OCI-LY7 (cell line): ENCODE measurements at regions not wholly inside any gene's neighbourhood (a gene's known extent, or its start where the extent isn't known, plus 50 kb on each side); places are given as distances from the start of the nearest gene placed in this dataset.

Source experiments
- BruUV-seq: library from RNA; stranded (reverse); fragments of 400-500 nt; replicated peaks from 2 replicates; lab custom pipeline; 2021; lab: Mats Ljungman, UMichigan
- CTCF ChIA-PET: fragments of 300-600 bp; sonication (Branson Sonifier 250); formaldehyde crosslinking; loops from one replicate; lab custom pipeline; 2022; ENCODE audit warnings: antibody characterized with exemption; ENCODE audit not compliant: unreplicated experiment; lab: Charles Lee
- POLR2A ChIA-PET: fragments of 300-600 bp; sonication (Branson Sonifier 250); formaldehyde crosslinking; loops from one replicate; lab custom pipeline; 2022; ENCODE audit warnings: antibody characterized with exemption; lab: Charles Lee
- DNase-seq: peaks from one replicate; pipeline ENCODE4 v3.0.0-alpha.2; 2015; ENCODE audit warnings: low spot score
- H2AFZ ChIP-seq: fragments of 200-600 bp; sonication (generic), shearing (Covaris generic); 2 replicates; pipeline ENCODE4 v1.6.1; 2014; ENCODE audit warnings: mild to moderate bottlenecking, antibody characterized with exemption, low read length, moderate library complexity
- H3K27ac ChIP-seq: fragments of 200-600 bp; sonication (generic); 2 replicates; pipeline ENCODE4 v1.5.1; 2014; ENCODE audit warnings: mixed run types, low read depth, mild to moderate bottlenecking, moderate library complexity, low read length, inconsistent platforms; ENCODE audit not compliant: poor library complexity, severe bottlenecking
- H3K36me3 ChIP-seq: fragments of 200-600 bp; sonication (generic); 2 replicates; pipeline ENCODE4 v1.6.1; 2014; ENCODE audit warnings: mild to moderate bottlenecking, antibody characterized with exemption, low read length, moderate library complexity, mixed read lengths; ENCODE audit not compliant: insufficient read depth
- H3K4me1 ChIP-seq: fragments of 200-600 bp; sonication (generic); 2 replicates; pipeline ENCODE4 v1.5.1; 2014; ENCODE audit warnings: mild to moderate bottlenecking, low read length; ENCODE audit not compliant: insufficient read depth, poor library complexity, severe bottlenecking
- H3K4me2 ChIP-seq: fragments of 200-600 bp; sonication (generic); 2 replicates; pipeline ENCODE4 v1.6.1; 2014; ENCODE audit warnings: mild to moderate bottlenecking, low read length
- H3K4me3 ChIP-seq: fragments of 200-600 bp; sonication (generic); 2 replicates; pipeline ENCODE4 v1.5.1; 2014; ENCODE audit warnings: mild to moderate bottlenecking, low read depth, low read length; ENCODE audit not compliant: poor library complexity, severe bottlenecking
- H3K79me2 ChIP-seq: fragments of 200-600 bp; sonication (generic); 2 replicates; pipeline ENCODE4 v1.6.1; 2016; ENCODE audit warnings: low read depth, mild to moderate bottlenecking, low read length, moderate library complexity, mixed read lengths; ENCODE audit not compliant: insufficient read depth
- H3K9me2 ChIP-seq: fragments of 200-600 bp; sonication (generic); 2 replicates; pipeline ENCODE4 v1.6.1; 2016; ENCODE audit warnings: mild to moderate bottlenecking, low read length, mixed read lengths; ENCODE audit not compliant: insufficient read depth
- H3K9me3 ChIP-seq: fragments of 200-600 bp; sonication (generic); 2 replicates; pipeline ENCODE4 v1.6.1; 2014; ENCODE audit warnings: mild to moderate bottlenecking, mixed run types, low read length, mixed read lengths
- H4K20me1 ChIP-seq: fragments of 200-600 bp; sonication (generic); 2 replicates; pipeline ENCODE4 v1.6.1; 2014; ENCODE audit warnings: mild to moderate bottlenecking, antibody characterized with exemption, low read length, moderate library complexity, mixed read lengths; ENCODE audit not compliant: insufficient read depth
- EZH2phosphoT487 ChIP-seq: fragments of 200-600 bp; sonication (generic); IDR thresholded peaks from 2 replicates; pipeline ENCODE4 v1.6.1; 2018; ENCODE audit warnings: low read depth, borderline replicate concordance, mild to moderate bottlenecking, mixed run types, antibody characterized with exemption, low read length, moderate library complexity, mixed read lengths
- intact Hi-C: fragments of 100-400 bp; cut with micrococcal nuclease; formaldehyde crosslinking; loops from one replicate; pipeline ENCODE4 v1.10.0; 2022; ENCODE audit not compliant: unreplicated experiment
- TF ChIP-seq, protein P1 (sequence below): fragments of 200-600 bp; sonication (generic); conservative IDR thresholded peaks from 2 replicates; pipeline ENCODE4 v1.5.1; 2014; ENCODE audit warnings: mild to moderate bottlenecking, antibody characterized with exemption, low read length, moderate library complexity, mixed read lengths

DNA sequence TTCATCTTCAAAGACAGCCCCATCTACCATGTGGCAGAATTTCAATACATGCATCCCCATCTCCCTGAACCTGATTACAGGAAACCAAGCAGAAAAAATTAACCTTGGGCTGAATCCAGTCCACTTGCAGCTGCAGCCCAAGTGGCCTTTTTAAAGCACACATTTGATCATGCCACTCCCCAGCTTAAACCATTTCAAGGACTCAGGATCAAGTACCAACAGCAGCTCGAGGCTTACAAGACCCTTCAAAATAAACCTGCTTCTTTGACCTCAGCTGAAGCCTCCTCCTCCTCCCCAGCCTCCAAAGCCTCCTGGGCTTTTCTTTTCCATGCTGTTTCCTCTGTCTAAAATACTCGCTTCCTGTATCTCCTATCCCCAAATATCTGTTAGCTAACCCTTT is 50.7 kb upstream of the KIT start:
- no TSS peak for BruUV-seq
- H3K4me3 ChIP-seq = no peak overlapping the region
- no peaks in the 10 kb centered on the region for H3K36me3 ChIP-seq
- H4K20me1 ChIP-seq = no peaks in the 10 kb centered on the region
- no peak overlapping the region for H2AFZ ChIP-seq
- no peaks in the 10 kb centered on the region for H3K79me2 ChIP-seq
- no peaks in the 10 kb centered on the region for H3K9me2 ChIP-seq
- ChIA-PET POLR2A (no interaction called here), CTCF (no interaction called here)
- intact Hi-C loops = no loop called here
- H3K27ac ChIP-seq = no peak overlapping the region
- H3K4me1 ChIP-seq = no peaks in the 10 kb centered on the region
- H3K9me3 ChIP-seq = no peaks in the 10 kb centered on the region
- no peak for TF ChIP-seq EZH2phosphoT487
- TF ChIP-seq, protein P1, sequence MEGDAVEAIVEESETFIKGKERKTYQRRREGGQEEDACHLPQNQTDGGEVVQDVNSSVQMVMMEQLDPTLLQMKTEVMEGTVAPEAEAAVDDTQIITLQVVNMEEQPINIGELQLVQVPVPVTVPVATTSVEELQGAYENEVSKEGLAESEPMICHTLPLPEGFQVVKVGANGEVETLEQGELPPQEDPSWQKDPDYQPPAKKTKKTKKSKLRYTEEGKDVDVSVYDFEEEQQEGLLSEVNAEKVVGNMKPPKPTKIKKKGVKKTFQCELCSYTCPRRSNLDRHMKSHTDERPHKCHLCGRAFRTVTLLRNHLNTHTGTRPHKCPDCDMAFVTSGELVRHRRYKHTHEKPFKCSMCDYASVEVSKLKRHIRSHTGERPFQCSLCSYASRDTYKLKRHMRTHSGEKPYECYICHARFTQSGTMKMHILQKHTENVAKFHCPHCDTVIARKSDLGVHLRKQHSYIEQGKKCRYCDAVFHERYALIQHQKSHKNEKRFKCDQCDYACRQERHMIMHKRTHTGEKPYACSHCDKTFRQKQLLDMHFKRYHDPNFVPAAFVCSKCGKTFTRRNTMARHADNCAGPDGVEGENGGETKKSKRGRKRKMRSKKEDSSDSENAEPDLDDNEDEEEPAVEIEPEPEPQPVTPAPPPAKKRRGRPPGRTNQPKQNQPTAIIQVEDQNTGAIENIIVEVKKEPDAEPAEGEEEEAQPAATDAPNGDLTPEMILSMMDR = no peak
- no peak for DNase-seq
- H3K4me2 ChIP-seq = no peak overlapping the region

DNA sequence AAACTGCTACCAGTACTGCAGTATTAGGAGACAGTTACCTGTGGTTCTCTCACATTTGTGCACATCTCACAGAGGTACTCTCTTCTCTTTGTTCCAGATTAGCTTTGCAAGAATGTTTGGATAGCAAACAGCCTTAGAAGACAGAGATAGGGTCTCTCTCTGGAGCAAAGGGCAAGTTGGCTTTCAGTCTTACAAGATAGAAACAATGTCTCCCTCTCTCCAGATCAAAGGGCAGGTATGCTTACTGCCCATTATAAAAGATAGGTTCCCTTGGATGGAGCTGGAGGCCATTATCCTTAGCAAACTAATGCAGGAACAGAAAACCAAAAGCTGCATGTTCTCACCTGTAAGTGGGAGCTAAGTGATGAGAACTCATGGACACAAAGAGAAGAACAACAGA is 50.2 kb upstream of the KIT start:
- no peak for DNase-seq

More for the DNA sequence above, 50.2 kb upstream of the KIT start:
- ChIA-PET POLR2A (no interaction called here), CTCF (no interaction called here)
- Histone ChIP-seq H4K20me1 (no peaks in the 10 kb centered on the region), H3K9me3 (no peaks in the 10 kb centered on the region), H3K9me2 (no peaks in the 10 kb centered on the region), H3K27ac (no peak overlapping the region), H3K36me3 (no peaks in the 10 kb centered on the region), H3K4me2 (no peak overlapping the region), H3K4me3 (no peak overlapping the region), H3K4me1 (no peaks in the 10 kb centered on the region), H3K79me2 (no peaks in the 10 kb centered on the region), H2AFZ (no peak overlapping the region)
- TF ChIP-seq, protein P1 = no peak
- TF ChIP-seq EZH2phosphoT487 = no peak
- no TSS peak for BruUV-seq
- intact Hi-C loops = no loop called here
